H9 (cell line): ENCODE measurements at regions not wholly inside any gene's neighbourhood (a gene's known extent, or its start where the extent isn't known, plus 50 kb on each side); places are given as distances from the start of the nearest gene placed in this dataset.

Source experiments
- DNase-seq: peaks from one replicate; pipeline ENCODE4 v3.0.0-alpha.2; 2017
- H2AFZ ChIP-seq: one replicate; pipeline ENCODE4 v1.6.1; 2013; ENCODE audit warnings: mild to moderate bottlenecking, low read length, control low read depth, moderate library complexity
- H2AK5ac ChIP-seq: 2 replicates; pipeline ENCODE4 v1.6.1; 2013; ENCODE audit warnings: low read length, control low read depth, mixed read lengths; ENCODE audit not compliant: insufficient read length
- H2BK120ac ChIP-seq: one replicate; pipeline ENCODE4 v1.6.1; 2013; ENCODE audit warnings: low read depth, mild to moderate bottlenecking, low read length, control low read depth, inconsistent platforms; ENCODE audit not compliant: poor library complexity, severe bottlenecking
- H2BK12ac ChIP-seq: 2 replicates; pipeline ENCODE4 v1.6.1; 2013; ENCODE audit warnings: low read length, control low read depth, mixed read lengths, low read depth; ENCODE audit not compliant: insufficient read length
- H2BK15ac ChIP-seq: 2 replicates; pipeline ENCODE4 v1.6.1; 2013; ENCODE audit warnings: low read depth, low read length, control low read depth
- H2BK20ac ChIP-seq: one replicate; pipeline ENCODE4 v1.6.1; 2013; ENCODE audit warnings: low read depth, mild to moderate bottlenecking, low read length, control low read depth, inconsistent platforms; ENCODE audit not compliant: poor library complexity, severe bottlenecking
- H2BK5ac ChIP-seq: 2 replicates; pipeline ENCODE4 v1.6.1; 2013; ENCODE audit warnings: low read length, control low read depth, mixed read lengths; ENCODE audit not compliant: insufficient read length
- H3K14ac ChIP-seq: 2 replicates; pipeline ENCODE4 v1.6.1; 2013; ENCODE audit warnings: low read length, control low read depth; ENCODE audit not compliant: insufficient read depth
- H3K18ac ChIP-seq: 2 replicates; pipeline ENCODE4 v1.6.1; 2013; ENCODE audit warnings: low read depth, mild to moderate bottlenecking, mixed read lengths, low read length, control low read depth; ENCODE audit not compliant: insufficient read length
- H3K23ac ChIP-seq: 2 replicates; pipeline ENCODE4 v1.6.1; 2013; ENCODE audit warnings: low read length, control low read depth, mixed read lengths, low read depth; ENCODE audit not compliant: insufficient read length
- H3K23me2 ChIP-seq: 2 replicates; pipeline ENCODE4 v1.6.1; 2013; ENCODE audit warnings: low read depth, mild to moderate bottlenecking, mixed read lengths, low read length, control low read depth; ENCODE audit not compliant: insufficient read length, poor library complexity, severe bottlenecking
- H3K27ac ChIP-seq: 2 replicates; pipeline ENCODE4 v1.5.1; 2013; ENCODE audit warnings: low read length, control low read depth, mixed read lengths, low read depth; ENCODE audit not compliant: insufficient read length
- H3K27me3 ChIP-seq: 2 replicates; pipeline ENCODE4 v1.6.1; 2013; ENCODE audit warnings: low read length, control low read depth, inconsistent platforms; ENCODE audit not compliant: insufficient read depth
- H3K4ac ChIP-seq: 2 replicates; pipeline ENCODE4 v1.6.1; 2013; ENCODE audit warnings: low read depth, mild to moderate bottlenecking, control low read depth, inconsistent platforms, low read length, moderate library complexity
- H3K4me1 ChIP-seq: 2 replicates; pipeline ENCODE4 v1.6.1; 2013; ENCODE audit warnings: low read length, control low read depth, inconsistent platforms; ENCODE audit not compliant: insufficient read depth
- H3K4me2 ChIP-seq: 2 replicates; pipeline ENCODE4 v1.6.1; 2013; ENCODE audit warnings: low read length, control low read depth, mixed read lengths; ENCODE audit not compliant: insufficient read length, insufficient read depth
- H3K56ac ChIP-seq: 2 replicates; pipeline ENCODE4 v1.6.1; 2013; ENCODE audit warnings: low read depth, mild to moderate bottlenecking, mixed read lengths, low read length, control low read depth; ENCODE audit not compliant: insufficient read length
- H3K79me1 ChIP-seq: 2 replicates; pipeline ENCODE4 v1.6.1; 2013; ENCODE audit warnings: low read depth, mild to moderate bottlenecking, moderate library complexity, low read length, control low read depth, inconsistent platforms; ENCODE audit not compliant: insufficient read depth, poor library complexity, severe bottlenecking
- H3K79me2 ChIP-seq: 2 replicates; pipeline ENCODE4 v1.6.1; 2013; ENCODE audit warnings: low read length, control low read depth, inconsistent platforms; ENCODE audit not compliant: insufficient read depth
- H3K9ac ChIP-seq: 2 replicates; pipeline ENCODE4 v1.6.1; 2013; ENCODE audit warnings: low read length, control low read depth, mixed read lengths; ENCODE audit not compliant: insufficient read length; ENCODE audit errors: extremely low read depth
- H3K9me3 ChIP-seq: one replicate; pipeline ENCODE4 v1.6.1; 2013; ENCODE audit warnings: low read depth, low read length, inconsistent platforms; ENCODE audit not compliant: control insufficient read depth
- H3T11ph ChIP-seq: one replicate; pipeline ENCODE4 v1.6.1; 2013; ENCODE audit warnings: mild to moderate bottlenecking, low read length, control low read depth, inconsistent platforms
- H4K20me1 ChIP-seq: one replicate; pipeline ENCODE4 v1.6.1; 2013; ENCODE audit not compliant: control insufficient read depth, insufficient read length, insufficient read depth
- H4K5ac ChIP-seq: 2 replicates; pipeline ENCODE4 v1.6.1; 2013; ENCODE audit warnings: low read depth, mild to moderate bottlenecking, mixed read lengths, low read length, control low read depth; ENCODE audit not compliant: insufficient read length
- H4K8ac ChIP-seq: replicated peaks from 2 replicates; pipeline ENCODE4 v1.6.1; 2013; ENCODE audit warnings: low read length, control low read depth, mixed read lengths, low read depth; ENCODE audit not compliant: insufficient read length
- H4K91ac ChIP-seq: 2 replicates; pipeline ENCODE4 v1.6.1; 2013; ENCODE audit warnings: low read depth, mild to moderate bottlenecking, moderate library complexity, mixed read lengths, low read length, control low read depth; ENCODE audit not compliant: insufficient read length
- H3K27ac Mint-ChIP-seq, 3 experiments: 2 replicates in 2 of 3; 3 replicates in 1 of 3; pipeline ENCODE4 v1.8.0; 2020 to 2021; ENCODE audit warnings: mixed read lengths in 3 of 3, mild to moderate bottlenecking in 1 of 3, moderate library complexity in 1 of 3
- H3K27me3 Mint-ChIP-seq: 2 replicates; pipeline ENCODE4 v1.8.0; 2021; ENCODE audit warnings: low read depth, mild to moderate bottlenecking, moderate library complexity, mixed read lengths
- H3K36me3 Mint-ChIP-seq, 3 experiments: 2 replicates in 2 of 3; 3 replicates in 1 of 3; pipeline ENCODE4 v1.8.0; 2020 to 2021; ENCODE audit warnings: low read depth in 3 of 3, mixed read lengths in 3 of 3; ENCODE audit not compliant: insufficient read depth in 1 of 3
- H3K4me1 Mint-ChIP-seq, 2 experiments: 2 replicates each; pipeline ENCODE4 v1.8.0; 2020; ENCODE audit warnings: mixed read lengths in 2 of 2
- H3K4me3 Mint-ChIP-seq, 2 experiments: 2 replicates in 1 of 2; 3 replicates in 1 of 2; pipeline ENCODE4 v1.8.0; 2020 to 2021; ENCODE audit warnings: mild to moderate bottlenecking in 2 of 2, mixed read lengths in 2 of 2, moderate library complexity in 1 of 2
- H3K9me3 Mint-ChIP-seq, 2 experiments: 2 replicates in 1 of 2; 3 replicates in 1 of 2; pipeline ENCODE4 v1.8.0; 2020; ENCODE audit warnings: mild to moderate bottlenecking in 2 of 2, mixed read lengths in 2 of 2, moderate library complexity in 1 of 2
- CTCF ChIP-seq: fragments of 200-600 bp; sonication (generic); conservative IDR thresholded peaks from 3 replicates; pipeline ENCODE4 v1.8.0; 2021; ENCODE audit warnings: antibody characterized with exemption, mild to moderate bottlenecking
- WGBS: extraction: QIAGEN DNeasy Blood & Tissue Kit; methylation state at CpG from one replicate; pipeline ENCODE4 v1.1.7; 2013; ENCODE audit warnings: missing lambda C conversion rate, low lambda C conversion rate, mixed read lengths; ENCODE audit not compliant: insufficient read length; ENCODE audit errors: extremely low coverage; 5-methylcytosine and 5-hydroxymethylcytosine counted together

DNA sequence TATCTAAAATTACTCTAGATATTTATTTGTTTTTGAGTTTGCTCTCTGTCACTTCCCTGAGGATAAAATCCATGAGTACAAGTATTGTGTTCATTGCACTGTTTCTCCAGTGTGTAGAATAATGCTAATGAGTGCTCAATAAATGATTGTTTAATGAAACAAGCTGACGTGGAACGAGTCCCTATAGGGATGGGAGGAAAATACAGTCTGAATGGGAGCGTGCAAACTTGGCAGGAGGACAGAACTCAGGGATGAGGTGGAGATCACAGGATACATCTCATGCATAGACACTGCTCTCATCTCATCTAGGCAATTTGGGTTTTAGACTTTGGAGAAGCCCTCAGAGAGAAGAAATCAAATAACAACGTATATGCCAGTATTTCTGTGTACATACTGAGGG, 58.4 kb upstream of the ZC3H12C start:
- H2BK5ac ChIP-seq, result no peak overlapping the region
- TF ChIP-seq CTCF, result no peak
- H2BK20ac ChIP-seq, result no peak overlapping the region
- H3K4me1 ChIP-seq, result no peaks in the 10 kb centered on the region; the same call in 1 of the 2 replicates
- no peak overlapping the region for H2BK12ac ChIP-seq
- H3K4me1 Mint-ChIP-seq, result no peaks in the 10 kb centered on the region; a peak in 1 of 4 replicates
- H3K27ac Mint-ChIP-seq, result no peak overlapping the region
- H2AFZ ChIP-seq, result no peak overlapping the region
- no peak overlapping the region for H2AK5ac ChIP-seq
- no peak overlapping the region for H3K18ac ChIP-seq
- H3K27ac ChIP-seq, result no peak overlapping the region
- no peak overlapping the region for H4K5ac ChIP-seq
- H3K56ac ChIP-seq, result no peak overlapping the region
- H3K27me3 Mint-ChIP-seq, result no peaks in the 10 kb centered on the region
- H3K36me3 Mint-ChIP-seq, result no peaks in the 10 kb centered on the region; a peak in 1 of 7 replicates
- no peak overlapping the region for H4K8ac ChIP-seq
- no peaks in the 10 kb centered on the region for H3K9me3 Mint-ChIP-seq
- no peak for DNase-seq
- H3K79me2 ChIP-seq, result no peaks in the 10 kb centered on the region
- no peaks in the 10 kb centered on the region for H3K79me1 ChIP-seq
- no peak overlapping the region for H2BK15ac ChIP-seq
- no peak overlapping the region for H3T11ph ChIP-seq
- no peak overlapping the region for H3K23ac ChIP-seq
- WGBS, result no CpG with 5 or more reads among the region's 4 CpGs
- H3K14ac ChIP-seq, result no peak overlapping the region
- H2BK120ac ChIP-seq, result no peak overlapping the region
- no peak overlapping the region for H3K4ac ChIP-seq
- no peaks in the 10 kb centered on the region for H3K9me3 ChIP-seq
- no peak overlapping the region for H3K4me3 Mint-ChIP-seq
- no peaks in the 10 kb centered on the region for H4K20me1 ChIP-seq
- H3K27me3 ChIP-seq, result no peaks in the 10 kb centered on the region
- no peak overlapping the region for H4K91ac ChIP-seq
- H3K4me2 ChIP-seq, result no peak overlapping the region
- no peak overlapping the region for H3K9ac ChIP-seq
- H3K23me2 ChIP-seq, result no peaks in the 10 kb centered on the region
